SJSA1 (cell line): ENCODE measurements at regions not wholly inside any gene's neighbourhood (a gene's known extent, or its start where the extent isn't known, plus 50 kb on each side); places are given as distances from the start of the nearest gene placed in this dataset.
"Not testable (repeated sequence)": the region's sequence is repeated elsewhere in the genome, so short reads cannot be mapped to it uniquely, and the experiment has no call there.

ENCODE experiments used
- DNase-seq, 2 experiments: peaks; one replicate each; pipeline ENCODE4 v3.0.0-alpha.2; 2015 to 2020; ENCODE audit warnings: low spot score in 2 of 2, low read depth in 1 of 2
- H3K27ac ChIP-seq: fragments of 250-450 bp; sonication (Bioruptor Pico); 2 replicates; pipeline ENCODE4 v1.5.1; 2020; ENCODE audit warnings: mild to moderate bottlenecking, moderate library complexity
- H3K27me3 ChIP-seq: fragments of 250-450 bp; sonication (Bioruptor Pico); replicated peaks from 2 replicates; pipeline ENCODE4 v1.5.1; 2020; ENCODE audit warnings: mild to moderate bottlenecking, moderate library complexity
- H3K36me3 ChIP-seq: fragments of 250-450 bp; sonication (Bioruptor Pico); 2 replicates; pipeline ENCODE4 v1.5.1; 2020; ENCODE audit warnings: mild to moderate bottlenecking
- H3K4me1 ChIP-seq: fragments of 250-450 bp; sonication (Bioruptor Pico); replicated peaks from 2 replicates; pipeline ENCODE4 v1.6.1; 2021; ENCODE audit warnings: mild to moderate bottlenecking
- H3K4me3 ChIP-seq: fragments of 250-450 bp; sonication (Bioruptor Pico); 2 replicates; pipeline ENCODE4 v1.5.1; 2020; ENCODE audit warnings: mild to moderate bottlenecking
- H3K9me3 ChIP-seq: fragments of 250-450 bp; sonication (Bioruptor Pico); replicated peaks from 2 replicates; pipeline ENCODE4 v1.5.1; 2020; ENCODE audit warnings: mild to moderate bottlenecking

GRCh38 chrX:26444417-26444816, 228.4 kb downstream of the MAGEB5 start:
- not testable (repeated sequence) for H3K4me3 ChIP-seq, H3K27ac ChIP-seq

GRCh38 chrX:26442340-26442739, 226.4 kb downstream of the MAGEB5 start:
- no peaks in the 10 kb centered on the region for H3K9me3 ChIP-seq
- H3K27me3 ChIP-seq: no peaks in the 10 kb centered on the region
- no peak for DNase-seq

More at GRCh38 chrX:26444417-26444816, 228.4 kb downstream of the MAGEB5 start:
- H3K36me3 ChIP-seq, H3K4me1 ChIP-seq, H3K9me3 ChIP-seq, H3K27me3 ChIP-seq, DNase-seq: not testable (repeated sequence)

GRCh38 chrX:26414534-26414933, 198.6 kb downstream of the MAGEB5 start:
- no peak overlapping the region for H3K27ac ChIP-seq
- no peaks in the 10 kb centered on the region for H3K36me3 ChIP-seq
- H3K4me3 ChIP-seq: no peak overlapping the region
- no peaks in the 10 kb centered on the region for H3K9me3 ChIP-seq
- no peak for DNase-seq
- no peaks in the 10 kb centered on the region for H3K4me1 ChIP-seq
- H3K27me3 ChIP-seq: no peaks in the 10 kb centered on the region

More at GRCh38 chrX:26442340-26442739, 226.4 kb downstream of the MAGEB5 start:
- Histone ChIP-seq H3K4me3 (no peak overlapping the region), H3K27ac (no peak overlapping the region), H3K36me3 (no peaks in the 10 kb centered on the region), H3K4me1 (no peaks in the 10 kb centered on the region)

GRCh38 chrX:26411045-26411444, 195.1 kb downstream of the MAGEB5 start:
- H3K4me3 ChIP-seq: no peak overlapping the region
- no peak for DNase-seq
- H3K27me3 ChIP-seq: no peaks in the 10 kb centered on the region
- H3K9me3 ChIP-seq: no peaks in the 10 kb centered on the region
- H3K27ac ChIP-seq: no peak overlapping the region
- no peaks in the 10 kb centered on the region for H3K36me3 ChIP-seq
- H3K4me1 ChIP-seq: no peaks in the 10 kb centered on the region

GRCh38 chrX:26409636-26410035, 193.7 kb downstream of the MAGEB5 start:
- Histone ChIP-seq H3K27ac (no peak overlapping the region), H3K4me1 (no peaks in the 10 kb centered on the region), H3K9me3 (no peaks in the 10 kb centered on the region), H3K4me3 (no peak overlapping the region), H3K27me3 (no peaks in the 10 kb centered on the region), H3K36me3 (no peaks in the 10 kb centered on the region)
- no peak for DNase-seq

- Histone ChIP-seq H3K27ac (no peak overlapping the region), H3K4me3 (no peak overlapping the region), H3K9me3 (no peaks in the 10 kb centered on the region)
Measured at GRCh38 chrX:26387906-26388305, 171.9 kb downstream of the MAGEB5 start.

GRCh38 chrX:26376037-26376708, 160.2 kb downstream of the MAGEB5 start:
- no peak for DNase-seq
- no peaks in the 10 kb centered on the region for H3K36me3 ChIP-seq
- H3K4me3 ChIP-seq: no peak overlapping the region
- H3K27me3 ChIP-seq: no peaks in the 10 kb centered on the region
- H3K9me3 ChIP-seq: no peaks in the 10 kb centered on the region
- no peaks in the 10 kb centered on the region for H3K4me1 ChIP-seq
- no peak overlapping the region for H3K27ac ChIP-seq

More at GRCh38 chrX:26387906-26388305, 171.9 kb downstream of the MAGEB5 start:
- H3K4me1 ChIP-seq: no peaks in the 10 kb centered on the region
- no peak for DNase-seq
- H3K36me3 ChIP-seq: no peaks in the 10 kb centered on the region
- no peaks in the 10 kb centered on the region for H3K27me3 ChIP-seq

GRCh38 chrX:26375346-26375745, 159.4 kb downstream of the MAGEB5 start:
- Histone ChIP-seq H3K4me1 (no peaks in the 10 kb centered on the region), H3K4me3 (no peak overlapping the region), H3K27me3 (no peaks in the 10 kb centered on the region), H3K27ac (no peak overlapping the region), H3K9me3 (no peaks in the 10 kb centered on the region), H3K36me3 (no peaks in the 10 kb centered on the region)
- DNase-seq: no peak

GRCh38 chrX:26373829-26374228, 157.9 kb downstream of the MAGEB5 start:
- Histone ChIP-seq H3K4me3 (no peak overlapping the region), H3K4me1 (no peaks in the 10 kb centered on the region), H3K27ac (no peak overlapping the region), H3K9me3 (no peaks in the 10 kb centered on the region), H3K27me3 (no peaks in the 10 kb centered on the region), H3K36me3 (no peaks in the 10 kb centered on the region)
- DNase-seq: no peak

- no peaks in the 10 kb centered on the region for H3K4me1 ChIP-seq
- H3K36me3 ChIP-seq: no peaks in the 10 kb centered on the region
- no peak overlapping the region for H3K4me3 ChIP-seq
- no peak for DNase-seq
- H3K27ac ChIP-seq: no peak overlapping the region
- no peaks in the 10 kb centered on the region for H3K9me3 ChIP-seq
- H3K27me3 ChIP-seq: no peaks in the 10 kb centered on the region
Measured at GRCh38 chrX:26352891-26353430, 137.0 kb downstream of the MAGEB5 start.

GRCh38 chrX:26347171-26347570, 131.2 kb downstream of the MAGEB5 start:
- Histone ChIP-seq H3K4me1 (no peaks in the 10 kb centered on the region), H3K27me3 (no peaks in the 10 kb centered on the region), H3K36me3 (no peaks in the 10 kb centered on the region), H3K4me3 (no peak overlapping the region), H3K27ac (no peak overlapping the region), H3K9me3 (no peaks in the 10 kb centered on the region)
- DNase-seq: no peak

GRCh38 chrX:26334232-26334631, 118.3 kb downstream of the MAGEB5 start:
- Histone ChIP-seq H3K9me3 (no peaks in the 10 kb centered on the region), H3K4me3 (no peak overlapping the region), H3K27ac (no peak overlapping the region), H3K27me3 (no peaks in the 10 kb centered on the region), H3K36me3 (no peaks in the 10 kb centered on the region), H3K4me1 (no peaks in the 10 kb centered on the region)
- no peak for DNase-seq

GRCh38 chrX:26328608-26329319, 112.8 kb downstream of the MAGEB5 start:
- Histone ChIP-seq H3K27ac (no peak overlapping the region), H3K36me3 (no peaks in the 10 kb centered on the region), H3K27me3 (no peaks in the 10 kb centered on the region), H3K4me1 (no peaks in the 10 kb centered on the region), H3K4me3 (no peak overlapping the region), H3K9me3 (no peaks in the 10 kb centered on the region)
- no peak for DNase-seq

- Histone ChIP-seq H3K4me3 (no peak overlapping the region), H3K27ac (no peak overlapping the region), H3K36me3 (no peaks in the 10 kb centered on the region), H3K27me3 (no peaks in the 10 kb centered on the region), H3K4me1 (no peaks in the 10 kb centered on the region), H3K9me3 (no peaks in the 10 kb centered on the region)
- no peak for DNase-seq
Measured at GRCh38 chrX:26309262-26309661, 93.3 kb downstream of the MAGEB5 start.
